ENCODE measurements at regions not wholly inside any gene's neighbourhood (a gene's known extent, or its start where the extent isn't known, plus 50 kb on each side); places are given as distances from the start of the nearest gene placed in this dataset.

DNA sequence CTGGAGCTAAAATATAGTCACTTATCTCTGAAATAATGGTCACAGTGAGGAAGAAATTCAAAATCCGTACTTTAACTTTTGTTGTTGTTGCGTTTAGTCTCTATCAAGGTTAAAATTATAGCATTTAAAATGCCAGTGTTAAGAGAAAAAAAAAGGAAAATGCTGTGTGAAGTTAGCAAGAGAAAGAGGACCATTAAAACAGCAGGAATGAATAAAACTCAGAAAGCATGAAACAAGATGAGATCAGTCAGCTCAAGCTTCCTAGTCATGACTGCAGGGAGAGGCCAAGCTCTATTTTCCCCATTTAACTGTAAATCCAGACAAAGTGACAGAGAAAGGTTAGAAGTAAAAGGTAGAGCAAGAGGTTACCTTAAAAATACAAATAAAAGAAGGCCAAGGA lies 281.7 kb upstream of the ATP5MC3 start:
- TF ChIP-seq CEBPB (IDR thresholded peaks at IDR 0.05): no peak
- TF ChIP-seq, protein P1, sequence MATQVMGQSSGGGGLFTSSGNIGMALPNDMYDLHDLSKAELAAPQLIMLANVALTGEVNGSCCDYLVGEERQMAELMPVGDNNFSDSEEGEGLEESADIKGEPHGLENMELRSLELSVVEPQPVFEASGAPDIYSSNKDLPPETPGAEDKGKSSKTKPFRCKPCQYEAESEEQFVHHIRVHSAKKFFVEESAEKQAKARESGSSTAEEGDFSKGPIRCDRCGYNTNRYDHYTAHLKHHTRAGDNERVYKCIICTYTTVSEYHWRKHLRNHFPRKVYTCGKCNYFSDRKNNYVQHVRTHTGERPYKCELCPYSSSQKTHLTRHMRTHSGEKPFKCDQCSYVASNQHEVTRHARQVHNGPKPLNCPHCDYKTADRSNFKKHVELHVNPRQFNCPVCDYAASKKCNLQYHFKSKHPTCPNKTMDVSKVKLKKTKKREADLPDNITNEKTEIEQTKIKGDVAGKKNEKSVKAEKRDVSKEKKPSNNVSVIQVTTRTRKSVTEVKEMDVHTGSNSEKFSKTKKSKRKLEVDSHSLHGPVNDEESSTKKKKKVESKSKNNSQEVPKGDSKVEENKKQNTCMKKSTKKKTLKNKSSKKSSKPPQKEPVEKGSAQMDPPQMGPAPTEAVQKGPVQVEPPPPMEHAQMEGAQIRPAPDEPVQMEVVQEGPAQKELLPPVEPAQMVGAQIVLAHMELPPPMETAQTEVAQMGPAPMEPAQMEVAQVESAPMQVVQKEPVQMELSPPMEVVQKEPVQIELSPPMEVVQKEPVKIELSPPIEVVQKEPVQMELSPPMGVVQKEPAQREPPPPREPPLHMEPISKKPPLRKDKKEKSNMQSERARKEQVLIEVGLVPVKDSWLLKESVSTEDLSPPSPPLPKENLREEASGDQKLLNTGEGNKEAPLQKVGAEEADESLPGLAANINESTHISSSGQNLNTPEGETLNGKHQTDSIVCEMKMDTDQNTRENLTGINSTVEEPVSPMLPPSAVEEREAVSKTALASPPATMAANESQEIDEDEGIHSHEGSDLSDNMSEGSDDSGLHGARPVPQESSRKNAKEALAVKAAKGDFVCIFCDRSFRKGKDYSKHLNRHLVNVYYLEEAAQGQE (IDR thresholded peaks at IDR 0.05; ENCODE audit: low read depth): no peak
- TF ChIP-seq YY1 (IDR thresholded peaks at IDR 0.05; ENCODE audit: low read depth): no peak
- TF ChIP-seq, protein P2, sequence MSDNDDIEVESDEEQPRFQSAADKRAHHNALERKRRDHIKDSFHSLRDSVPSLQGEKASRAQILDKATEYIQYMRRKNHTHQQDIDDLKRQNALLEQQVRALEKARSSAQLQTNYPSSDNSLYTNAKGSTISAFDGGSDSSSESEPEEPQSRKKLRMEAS (IDR thresholded peaks at IDR 0.05): no peak
- TF ChIP-seq EP300 (IDR thresholded peaks at IDR 0.05; ENCODE audit: borderline replicate concordance): no peak
- TF ChIP-seq CREB1 (IDR thresholded peaks at IDR 0.05; ENCODE audit: low read depth): no peak
